Karpas-422 (cell line): ENCODE measurements at regions not wholly inside any gene's neighbourhood (a gene's known extent, or its start where the extent isn't known, plus 50 kb on each side); places are given as distances from the start of the nearest gene placed in this dataset.
"Not testable (repeated sequence)": the region's sequence is repeated elsewhere in the genome, so short reads cannot be mapped to it uniquely, and the experiment has no call there.

ENCODE experiments used
- DNase-seq: peaks from one replicate; pipeline ENCODE4 v3.0.0-alpha.2; 2015
- H2AFZ ChIP-seq: fragments of 200-600 bp; sonication (generic); 2 replicates; pipeline ENCODE4 v1.6.1; 2014; ENCODE audit warnings: antibody characterized with exemption, low read length, mixed read lengths
- H3K27ac ChIP-seq: fragments of 200-600 bp; sonication (generic); 2 replicates; pipeline ENCODE4 v1.5.1; 2014; ENCODE audit warnings: mild to moderate bottlenecking, low read length, moderate library complexity
- H3K27me3 ChIP-seq: fragments of 200-600 bp; sonication (generic); 2 replicates; pipeline ENCODE4 v1.6.1; 2014; ENCODE audit warnings: low read length, mixed read lengths
- H3K36me3 ChIP-seq: fragments of 200-600 bp; sonication (generic); 2 replicates; pipeline ENCODE4 v1.6.1; 2014; ENCODE audit warnings: low read length, mixed read lengths; ENCODE audit not compliant: insufficient read depth
- H3K4me1 ChIP-seq: fragments of 200-600 bp; sonication (generic); 2 replicates; pipeline ENCODE4 v1.6.1; 2014; ENCODE audit warnings: mild to moderate bottlenecking, low read length, mixed read lengths
- H3K4me2 ChIP-seq: fragments of 200-600 bp; sonication (generic); 2 replicates; pipeline ENCODE4 v1.6.1; 2014; ENCODE audit warnings: low read length, low read depth, mild to moderate bottlenecking; ENCODE audit not compliant: poor library complexity, severe bottlenecking
- H3K4me3 ChIP-seq: fragments of 200-600 bp; sonication (generic); 2 replicates; pipeline ENCODE4 v1.5.1; 2014; ENCODE audit warnings: mild to moderate bottlenecking, antibody characterized with exemption, low read length, mixed read lengths
- H3K79me2 ChIP-seq: fragments of 200-600 bp; sonication (generic); 2 replicates; pipeline ENCODE4 v1.6.1; 2014; ENCODE audit warnings: mild to moderate bottlenecking, low read length, mixed read lengths
- H3K9ac ChIP-seq: fragments of 200-600 bp; sonication (generic); 2 replicates; pipeline ENCODE4 v1.6.0; 2014; ENCODE audit warnings: low read length
- H3K9me2 ChIP-seq: fragments of 200-600 bp; sonication (generic), shearing (Covaris generic); replicated peaks from 2 replicates; pipeline ENCODE4 v1.6.0; 2014; ENCODE audit warnings: mild to moderate bottlenecking, low read length, moderate library complexity; ENCODE audit not compliant: insufficient read depth
- H3K9me3 ChIP-seq: fragments of 300-700, 200-600 bp; sonication (generic); 2 replicates; pipeline ENCODE4 v1.6.1; 2014; ENCODE audit warnings: low read length, mixed read lengths
- H4K20me1 ChIP-seq: fragments of 200-600 bp; sonication (generic); 2 replicates; pipeline ENCODE4 v1.6.1; 2014; ENCODE audit warnings: mild to moderate bottlenecking, antibody characterized with exemption, low read length, low read depth; ENCODE audit not compliant: insufficient read depth

DNA sequence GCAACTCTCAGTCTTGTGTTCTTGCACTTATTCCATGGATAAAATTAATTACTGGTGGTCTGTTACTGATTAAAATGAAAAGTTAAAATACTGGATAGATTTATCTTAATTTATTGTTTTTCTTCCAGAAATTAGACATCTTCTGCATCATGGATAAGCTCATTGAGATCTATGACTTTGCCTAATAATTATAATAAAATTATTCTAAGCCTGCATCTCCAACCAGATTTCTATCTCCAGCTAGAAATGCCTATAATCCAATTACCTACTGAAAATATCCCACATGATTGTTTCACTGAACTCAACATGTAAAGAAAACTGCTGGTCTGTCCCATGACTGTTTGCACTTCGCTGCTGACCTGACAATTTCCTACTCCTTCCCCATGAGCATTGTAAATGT, 88.3 kb upstream of the ACBD5 start:
- H3K4me3 ChIP-seq, result no peak overlapping the region
- peak; percentile 26 for DNase-seq
- no peaks in the 10 kb centered on the region for H4K20me1 ChIP-seq
- no peak overlapping the region for H3K27ac ChIP-seq
- no peaks in the 10 kb centered on the region for H3K27me3 ChIP-seq
- no peak overlapping the region for H3K4me2 ChIP-seq
- no peak overlapping the region for H2AFZ ChIP-seq
- no peaks in the 10 kb centered on the region for H3K79me2 ChIP-seq
- no peaks in the 10 kb centered on the region for H3K9me2 ChIP-seq
- no peaks in the 10 kb centered on the region for H3K4me1 ChIP-seq
- no peak overlapping the region for H3K9ac ChIP-seq
- H3K36me3 ChIP-seq, result no peaks in the 10 kb centered on the region
- no peaks in the 10 kb centered on the region for H3K9me3 ChIP-seq

DNA sequence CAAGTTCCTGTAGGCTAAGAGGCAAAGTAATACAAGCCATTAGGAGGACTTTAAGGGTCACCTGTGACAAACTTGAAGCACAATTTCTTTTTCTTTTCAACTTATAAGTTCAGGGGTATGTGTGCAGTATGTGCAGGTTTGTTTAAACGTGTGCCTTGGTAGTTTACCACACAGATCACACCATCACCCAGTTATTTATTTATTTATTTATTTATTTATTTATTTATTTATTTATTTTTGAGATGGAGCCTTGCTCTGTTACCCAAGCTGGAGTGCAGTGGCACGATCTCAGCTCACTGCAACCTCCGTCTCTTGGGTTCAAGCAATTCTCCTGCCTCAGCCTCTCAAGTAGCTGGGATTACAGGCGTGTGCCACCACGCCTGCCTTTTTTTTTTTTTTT, 86.2 kb upstream of the ACBD5 start:
- H2AFZ ChIP-seq, H3K4me2 ChIP-seq, H4K20me1 ChIP-seq, DNase-seq, H3K4me3 ChIP-seq, H3K27ac ChIP-seq, H3K79me2 ChIP-seq, H3K9me2 ChIP-seq, H3K36me3 ChIP-seq, H3K9me3 ChIP-seq, H3K4me1 ChIP-seq, H3K27me3 ChIP-seq, H3K9ac ChIP-seq: not testable (repeated sequence)

DNA sequence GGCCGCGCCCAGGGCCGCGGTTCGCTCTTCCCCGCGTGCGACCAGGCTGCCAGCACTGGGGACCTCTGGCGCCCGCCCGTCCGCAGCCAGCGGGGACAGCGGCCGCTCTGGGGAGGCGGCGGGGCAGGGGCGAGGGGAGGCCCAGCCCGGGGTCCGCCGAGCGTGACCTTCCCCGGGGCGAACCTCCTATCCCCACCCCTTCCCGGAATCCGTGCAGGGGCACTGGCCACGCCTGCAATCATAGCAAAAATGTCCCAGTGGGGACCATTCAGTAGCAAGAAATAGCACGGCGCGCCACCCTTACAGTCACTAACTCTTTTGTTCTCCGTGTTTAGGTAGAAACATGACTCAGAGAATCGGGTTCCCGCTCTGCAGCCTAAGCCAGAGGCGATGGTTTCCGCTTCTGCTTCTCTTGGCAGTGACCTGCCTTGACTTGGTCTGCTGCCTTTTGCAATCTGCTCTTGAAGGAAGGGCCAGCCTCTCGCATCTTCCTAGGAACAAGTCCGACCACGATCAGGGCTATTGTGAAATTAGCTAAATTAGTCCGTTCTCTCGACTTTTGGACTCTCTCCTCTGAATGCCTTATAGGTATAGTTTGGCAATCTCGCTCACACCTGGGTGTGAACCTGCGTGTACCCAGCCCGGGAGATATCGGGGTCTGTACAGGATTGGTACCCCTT, 79.3 kb upstream of the ACBD5 start:
- Histone ChIP-seq H3K27me3 (no peaks in the 10 kb centered on the region), H3K4me3 (no peak overlapping the region), H3K79me2 (no peaks in the 10 kb centered on the region), H3K9me3 (no peaks in the 10 kb centered on the region), H3K4me1 (no peaks in the 10 kb centered on the region; the same call in 1 of the 2 replicates), H3K27ac (no peak overlapping the region), H3K4me2 (no peak overlapping the region), H2AFZ (no peak overlapping the region), H3K36me3 (no peaks in the 10 kb centered on the region), H3K9ac (no peak overlapping the region), H4K20me1 (no peaks in the 10 kb centered on the region), H3K9me2 (no peaks in the 10 kb centered on the region)
- DNase-seq, result no peak

DNA sequence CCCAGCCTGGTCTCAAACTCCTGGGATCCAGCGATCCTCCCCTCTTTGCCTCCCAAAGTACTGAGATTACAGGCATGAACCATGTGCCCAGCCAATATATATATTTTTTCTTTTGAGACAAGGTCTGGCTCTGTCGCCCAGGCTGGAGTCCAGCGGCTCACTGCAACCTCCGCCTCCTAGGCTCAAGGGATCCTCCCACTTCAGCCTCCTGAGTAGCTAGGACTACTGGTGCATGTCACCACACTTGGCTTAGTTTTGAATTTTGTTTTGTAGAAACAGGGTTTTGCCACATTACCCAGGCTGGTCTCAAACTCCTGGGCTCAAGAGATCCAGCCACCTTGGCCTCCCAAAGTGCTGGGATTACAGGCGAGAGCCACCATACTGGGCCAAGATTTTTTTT, 78.5 kb upstream of the ACBD5 start:
- not testable (repeated sequence) for H3K9me2 ChIP-seq, H3K4me3 ChIP-seq, H3K79me2 ChIP-seq, H3K4me1 ChIP-seq, DNase-seq, H3K9me3 ChIP-seq, H3K4me2 ChIP-seq, H3K36me3 ChIP-seq, H3K27me3 ChIP-seq, H3K9ac ChIP-seq, H3K27ac ChIP-seq, H4K20me1 ChIP-seq, H2AFZ ChIP-seq

GRCh38 chr10:27315082-27315481, 74.5 kb upstream of the ACBD5 start:
- H3K4me1 ChIP-seq, H3K79me2 ChIP-seq, H3K9ac ChIP-seq, H3K4me3 ChIP-seq, H3K9me3 ChIP-seq, H2AFZ ChIP-seq, DNase-seq, H3K27ac ChIP-seq, H3K27me3 ChIP-seq, H3K9me2 ChIP-seq, H3K36me3 ChIP-seq, H4K20me1 ChIP-seq, H3K4me2 ChIP-seq: not testable (repeated sequence)

- not testable (repeated sequence) for H3K36me3 ChIP-seq, DNase-seq, H3K9ac ChIP-seq, H3K9me3 ChIP-seq, H3K79me2 ChIP-seq, H3K4me2 ChIP-seq, H2AFZ ChIP-seq, H3K27ac ChIP-seq, H3K4me1 ChIP-seq, H3K9me2 ChIP-seq, H3K27me3 ChIP-seq, H4K20me1 ChIP-seq, H3K4me3 ChIP-seq
These were observed 73.0 kb upstream of the ACBD5 start for GRCh38 chr10:27313586-27313985.

DNA sequence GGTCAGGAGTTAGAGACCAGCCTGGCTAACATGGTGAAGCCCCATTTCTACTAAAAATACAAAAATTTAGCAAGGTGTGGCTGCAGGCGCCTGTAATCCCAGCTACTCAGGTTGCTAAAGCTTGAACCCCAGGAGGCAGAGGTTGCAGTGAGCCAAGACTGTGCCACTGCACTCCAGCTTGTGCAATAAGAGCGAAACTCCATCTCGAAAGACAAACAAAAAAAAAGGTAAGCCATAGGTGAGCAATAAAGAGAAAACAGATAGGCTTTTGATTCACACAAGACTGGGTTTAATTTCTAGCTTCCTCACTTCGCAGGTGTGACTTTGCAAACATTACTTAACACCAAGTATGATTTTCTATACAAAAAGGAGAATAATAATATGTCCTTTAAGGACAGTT, 72.3 kb upstream of the ACBD5 start:
- no peak overlapping the region for H3K9ac ChIP-seq

DNA sequence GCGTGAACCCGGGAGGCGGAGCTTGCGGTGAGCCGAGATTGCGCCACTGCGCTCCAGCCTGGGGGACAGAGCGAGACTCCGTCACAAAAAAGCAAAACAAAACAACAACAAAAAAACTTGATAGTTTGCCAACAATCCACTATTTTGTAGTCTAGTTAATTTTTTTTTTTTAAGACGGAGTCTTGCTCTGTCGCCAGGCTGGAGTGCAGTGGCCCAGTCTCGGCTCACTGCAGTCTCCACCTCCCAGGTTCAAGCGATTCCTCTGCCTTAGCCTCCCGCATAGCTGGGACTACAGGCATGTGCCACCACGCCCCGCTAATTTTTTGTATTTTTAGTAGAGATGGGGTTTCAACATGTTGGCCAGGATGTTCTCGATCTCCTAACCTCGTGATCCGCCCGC, 71.2 kb upstream of the ACBD5 start:
- H3K4me1 ChIP-seq, H3K4me3 ChIP-seq, H3K9ac ChIP-seq, H3K79me2 ChIP-seq, H3K27ac ChIP-seq, H3K9me3 ChIP-seq, H3K9me2 ChIP-seq, H3K27me3 ChIP-seq, DNase-seq, H2AFZ ChIP-seq, H3K36me3 ChIP-seq, H3K4me2 ChIP-seq, H4K20me1 ChIP-seq: not testable (repeated sequence)

More for the DNA sequence above, 72.3 kb upstream of the ACBD5 start:
- H3K4me3 ChIP-seq, result no peak overlapping the region
- DNase-seq, result no peak
- no peaks in the 10 kb centered on the region for H3K9me2 ChIP-seq
- H2AFZ ChIP-seq, result no peak overlapping the region
- no peak overlapping the region for H3K27ac ChIP-seq
- H4K20me1 ChIP-seq, result no peaks in the 10 kb centered on the region
- H3K27me3 ChIP-seq, result no peaks in the 10 kb centered on the region
- H3K36me3 ChIP-seq, result no peaks in the 10 kb centered on the region
- no peaks in the 10 kb centered on the region for H3K79me2 ChIP-seq
- no peak overlapping the region for H3K4me2 ChIP-seq
- H3K9me3 ChIP-seq, result no peaks in the 10 kb centered on the region
- H3K4me1 ChIP-seq, result no peaks in the 10 kb centered on the region

DNA sequence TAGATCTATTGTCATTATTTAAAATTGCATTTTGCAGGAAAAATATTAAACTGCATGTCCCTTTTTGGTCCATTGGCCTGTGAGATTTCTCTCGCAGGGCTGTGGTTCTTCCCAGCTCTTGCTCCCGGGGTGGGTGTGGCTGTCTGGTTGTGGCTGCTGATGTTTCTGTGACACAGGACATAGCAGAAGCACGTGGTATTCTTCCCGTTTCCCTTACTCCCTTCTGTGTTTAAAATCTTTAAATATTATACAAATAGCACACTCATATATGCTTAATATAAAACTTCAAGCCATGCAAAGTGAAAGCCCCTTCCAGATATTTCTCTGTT, 57.9 kb upstream of the ACBD5 start:
- not testable (repeated sequence) for H4K20me1 ChIP-seq, H3K79me2 ChIP-seq, H3K27ac ChIP-seq, H3K36me3 ChIP-seq, H3K9me3 ChIP-seq, DNase-seq, H2AFZ ChIP-seq, H3K9ac ChIP-seq, H3K4me3 ChIP-seq, H3K4me2 ChIP-seq, H3K27me3 ChIP-seq, H3K9me2 ChIP-seq, H3K4me1 ChIP-seq
